Osteoblast (primary cell): ENCODE measurements at regions not wholly inside any gene's neighbourhood (a gene's known extent, or its start where the extent isn't known, plus 50 kb on each side); places are given as distances from the start of the nearest gene placed in this dataset.

Experiments
- DNase-seq: peaks from one replicate; pipeline ENCODE4 v3.0.0; 2011; ENCODE audit warnings: low spot score, mixed read lengths; ENCODE audit not compliant: insufficient read length; ENCODE audit errors: missing footprints
- H2AFZ ChIP-seq: 2 replicates; pipeline ENCODE4 v1.6.0; 2011; ENCODE audit warnings: mild to moderate bottlenecking, low read length
- H3K27ac ChIP-seq: 2 replicates; pipeline ENCODE4 v1.5.1; 2011; ENCODE audit warnings: mild to moderate bottlenecking, low read depth, low read length, moderate library complexity
- H3K27me3 ChIP-seq: 2 replicates; pipeline ENCODE4 v1.6.0; 2012; ENCODE audit warnings: mild to moderate bottlenecking, control low read depth, inconsistent platforms, low read length, moderate library complexity; ENCODE audit not compliant: insufficient read depth
- H3K36me3 ChIP-seq: 2 replicates; pipeline ENCODE4 v1.5.1; 2011; ENCODE audit warnings: mild to moderate bottlenecking, low read length, control low read depth, moderate library complexity; ENCODE audit not compliant: insufficient read depth
- H3K4me1 ChIP-seq: 2 replicates; pipeline ENCODE4 v1.5.1; 2011; ENCODE audit warnings: mild to moderate bottlenecking, low read length, control low read depth, moderate library complexity; ENCODE audit not compliant: insufficient read depth
- H3K4me2 ChIP-seq: 2 replicates; pipeline ENCODE4 v1.6.0; 2011; ENCODE audit warnings: mild to moderate bottlenecking, low read length; ENCODE audit not compliant: insufficient read depth
- H3K4me3 ChIP-seq: fragments of 200-600 bp; sonication (generic); 3 replicates; pipeline ENCODE4 v1.5.1; 2012; ENCODE audit warnings: mild to moderate bottlenecking, low read length, inconsistent platforms; ENCODE audit not compliant: insufficient read depth
- H3K79me2 ChIP-seq: 2 replicates; pipeline ENCODE4 v1.6.0; 2012; ENCODE audit warnings: mild to moderate bottlenecking, low read length, control low read depth, inconsistent platforms; ENCODE audit not compliant: insufficient read depth
- H3K9me3 ChIP-seq: 2 replicates; pipeline ENCODE4 v1.5.1; 2011; ENCODE audit warnings: low read depth, low read length, control low read depth
- H4K20me1 ChIP-seq: 2 replicates; pipeline ENCODE4 v1.6.0; 2012; ENCODE audit warnings: mild to moderate bottlenecking, low read length, control low read depth; ENCODE audit not compliant: insufficient read depth
- TF ChIP-seq, protein P1 (sequence below): IDR thresholded peaks from 2 replicates; pipeline ENCODE4 v1.5.1; 2011; ENCODE audit warnings: mild to moderate bottlenecking, low read depth, low read length, moderate library complexity; ENCODE audit errors: extremely low read depth

DNA sequence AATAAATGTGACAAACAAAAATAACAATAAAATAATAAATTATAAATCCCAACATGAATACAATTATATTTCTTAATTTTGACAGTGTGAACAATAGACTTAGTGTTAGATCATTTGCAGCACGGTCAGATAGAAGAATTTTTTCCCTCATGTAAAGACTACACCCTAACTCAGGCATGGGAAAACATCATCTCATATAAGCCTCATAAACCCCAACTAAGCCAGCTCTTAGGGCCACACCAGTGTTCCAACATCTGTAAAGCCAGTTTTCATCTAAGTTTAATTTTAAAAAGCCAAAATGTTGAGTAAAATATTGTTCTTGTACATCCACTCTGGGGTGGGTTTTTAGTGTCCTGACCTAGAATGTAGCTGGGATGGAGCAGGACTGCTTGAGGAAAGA lies 167.4 kb downstream of the QRSL1 start:
- DNase-seq = no peak
- Histone ChIP-seq H3K4me3 (no peak overlapping the region), H4K20me1 (no peaks in the 10 kb centered on the region), H3K27ac (no peak overlapping the region), H3K27me3 (peaks cover 39% of the 10 kb centered on the region), H3K4me1 (no peaks in the 10 kb centered on the region), H3K79me2 (no peaks in the 10 kb centered on the region), H2AFZ (no peak overlapping the region), H3K4me2 (no peak overlapping the region), H3K9me3 (no peaks in the 10 kb centered on the region), H3K36me3 (no peaks in the 10 kb centered on the region)
- TF ChIP-seq, protein P1, sequence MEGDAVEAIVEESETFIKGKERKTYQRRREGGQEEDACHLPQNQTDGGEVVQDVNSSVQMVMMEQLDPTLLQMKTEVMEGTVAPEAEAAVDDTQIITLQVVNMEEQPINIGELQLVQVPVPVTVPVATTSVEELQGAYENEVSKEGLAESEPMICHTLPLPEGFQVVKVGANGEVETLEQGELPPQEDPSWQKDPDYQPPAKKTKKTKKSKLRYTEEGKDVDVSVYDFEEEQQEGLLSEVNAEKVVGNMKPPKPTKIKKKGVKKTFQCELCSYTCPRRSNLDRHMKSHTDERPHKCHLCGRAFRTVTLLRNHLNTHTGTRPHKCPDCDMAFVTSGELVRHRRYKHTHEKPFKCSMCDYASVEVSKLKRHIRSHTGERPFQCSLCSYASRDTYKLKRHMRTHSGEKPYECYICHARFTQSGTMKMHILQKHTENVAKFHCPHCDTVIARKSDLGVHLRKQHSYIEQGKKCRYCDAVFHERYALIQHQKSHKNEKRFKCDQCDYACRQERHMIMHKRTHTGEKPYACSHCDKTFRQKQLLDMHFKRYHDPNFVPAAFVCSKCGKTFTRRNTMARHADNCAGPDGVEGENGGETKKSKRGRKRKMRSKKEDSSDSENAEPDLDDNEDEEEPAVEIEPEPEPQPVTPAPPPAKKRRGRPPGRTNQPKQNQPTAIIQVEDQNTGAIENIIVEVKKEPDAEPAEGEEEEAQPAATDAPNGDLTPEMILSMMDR = no peak

DNA sequence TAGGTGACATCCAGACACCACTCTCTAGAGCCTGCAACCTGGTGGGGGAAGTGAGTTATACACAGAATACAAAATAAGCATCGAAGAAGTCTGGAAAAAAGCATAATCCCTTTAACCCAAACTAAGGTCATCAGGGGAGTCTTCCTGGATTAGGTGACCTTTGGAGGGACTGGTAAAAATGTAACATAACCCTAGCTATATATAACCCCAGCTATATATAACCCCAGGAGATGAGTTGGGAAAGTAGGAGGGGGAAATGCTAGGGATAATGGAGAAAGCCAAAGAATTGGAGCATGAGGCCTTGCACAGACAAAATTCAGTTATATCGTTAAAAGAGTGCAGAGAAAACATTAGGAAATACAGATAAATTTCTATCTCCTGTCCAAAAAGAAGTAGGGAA lies 164.8 kb downstream of the QRSL1 start:
- H3K27ac ChIP-seq = no peak overlapping the region
- H3K4me2 ChIP-seq = no peak overlapping the region
- no peak overlapping the region for H3K4me3 ChIP-seq
- peaks cover 29% of the 10 kb centered on the region for H3K27me3 ChIP-seq
- H3K36me3 ChIP-seq = no peaks in the 10 kb centered on the region
- no peak for DNase-seq
- no peaks in the 10 kb centered on the region for H3K9me3 ChIP-seq
- TF ChIP-seq, protein P1 = no peak
- H4K20me1 ChIP-seq = no peaks in the 10 kb centered on the region
- H2AFZ ChIP-seq = no peak overlapping the region
- H3K79me2 ChIP-seq = no peaks in the 10 kb centered on the region
- H3K4me1 ChIP-seq = no peaks in the 10 kb centered on the region

DNA sequence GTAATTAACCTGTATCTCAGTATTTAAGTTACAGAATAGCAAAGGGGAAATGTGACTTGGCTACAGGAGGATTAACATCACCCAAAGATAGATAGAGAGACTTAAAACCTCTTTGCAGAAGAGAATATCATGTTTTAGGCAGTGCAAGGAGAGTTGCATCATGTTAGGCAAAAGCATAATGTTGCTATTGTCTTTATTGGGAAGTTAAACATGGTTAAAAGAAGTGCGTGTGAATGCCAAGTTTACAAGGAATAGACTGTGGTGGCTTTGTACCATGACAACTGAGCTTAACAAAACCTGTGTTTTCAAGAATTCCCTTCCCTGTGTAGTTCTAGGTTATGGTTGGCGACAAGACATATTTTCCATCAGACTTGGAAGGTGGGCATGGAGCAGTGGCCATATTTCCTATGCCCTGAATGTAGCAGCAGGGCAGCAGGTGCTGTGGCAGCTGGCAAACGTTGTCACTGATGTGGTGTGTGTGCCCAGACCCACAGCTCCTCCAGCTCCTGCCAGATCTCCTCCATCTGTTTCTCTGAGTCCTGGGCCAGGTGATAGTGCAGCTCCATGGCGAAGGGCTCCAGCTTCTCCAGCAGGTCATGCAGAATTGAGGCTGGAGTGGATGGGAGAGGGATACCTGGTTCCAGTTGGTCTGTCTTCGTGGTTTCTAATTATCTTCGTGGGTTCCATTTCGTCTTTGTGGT lies 163.3 kb downstream of the QRSL1 start:
- no peak for DNase-seq
- no peak overlapping the region for H3K4me3 ChIP-seq
- H4K20me1 ChIP-seq = no peaks in the 10 kb centered on the region
- H3K79me2 ChIP-seq = no peaks in the 10 kb centered on the region
- H3K27me3 ChIP-seq = peaks cover 21% of the 10 kb centered on the region
- H2AFZ ChIP-seq = no peak overlapping the region
- H3K9me3 ChIP-seq = no peaks in the 10 kb centered on the region
- H3K4me1 ChIP-seq = no peaks in the 10 kb centered on the region
- H3K27ac ChIP-seq = no peak overlapping the region
- no peak overlapping the region for H3K4me2 ChIP-seq
- H3K36me3 ChIP-seq = no peaks in the 10 kb centered on the region
- TF ChIP-seq, protein P1 = no peak

DNA sequence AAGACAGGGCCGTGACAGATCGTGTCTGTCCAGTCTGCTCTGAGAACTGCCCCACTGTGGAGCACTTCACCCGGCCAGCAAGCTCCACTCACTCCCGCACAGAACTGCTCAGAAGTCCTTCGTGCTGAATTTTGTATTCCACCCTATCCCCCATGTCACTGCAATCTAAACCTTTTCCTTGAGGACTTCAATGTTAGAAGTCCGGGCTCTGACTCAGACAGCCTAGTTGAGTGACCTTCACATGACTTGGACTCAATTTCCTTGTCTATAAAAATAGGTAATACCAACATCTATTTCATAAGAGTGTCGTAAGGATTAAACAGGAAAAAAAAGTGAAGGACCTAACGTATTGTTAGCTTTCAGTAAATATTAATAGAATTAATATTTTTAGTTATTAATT lies 161.6 kb downstream of the QRSL1 start:
- no peaks in the 10 kb centered on the region for H3K4me1 ChIP-seq
- no peak for DNase-seq
- TF ChIP-seq, protein P1 = no peak
- no peak overlapping the region for H3K4me3 ChIP-seq
- no peaks in the 10 kb centered on the region for H3K36me3 ChIP-seq
- no peak overlapping the region for H2AFZ ChIP-seq
- H3K79me2 ChIP-seq = no peaks in the 10 kb centered on the region
- no peak overlapping the region for H3K4me2 ChIP-seq
- H4K20me1 ChIP-seq = no peaks in the 10 kb centered on the region
- no peak overlapping the region for H3K27ac ChIP-seq
- peaks cover 14% of the 10 kb centered on the region for H3K27me3 ChIP-seq
- no peaks in the 10 kb centered on the region for H3K9me3 ChIP-seq
